ENCODE measurements at regions not wholly inside any gene's neighbourhood (a gene's known extent, or its start where the extent isn't known, plus 50 kb on each side); places are given as distances from the start of the nearest gene placed in this dataset.
A peak's percentile ranks its signal among the peaks of the same experiment; 100 is the strongest.

- TF ChIP-seq XRCC4 (IDR thresholded peaks at IDR 0.05; ENCODE audit: extremely low read depth, insufficient read depth, insufficient read length) (no peak), MAZ (CRISPR knock-in tag; conservative IDR thresholded peaks at IDR 0.05 in 1 of 2, IDR thresholded peaks at IDR 0.05 in 1 of 2) (peak; percentile 82 to 85), ZNF140 (CRISPR knock-in tag; IDR thresholded peaks at IDR 0.05) (no peak), ZNF584 (CRISPR knock-in tag; IDR thresholded peaks at IDR 0.05; ENCODE audit: low read depth) (no peak), ZNF449 (CRISPR knock-in tag; IDR thresholded peaks at IDR 0.05) (no peak), HNRNPH1 (optimal IDR thresholded peaks at IDR 0.05; ENCODE audit: low read depth, low read length) (no peak), CHD4 (IDR thresholded peaks at IDR 0.05; ENCODE audit: insufficient read depth, insufficient replicate concordance, low read depth, low read length, poor library complexity, severe bottlenecking) (no peak), CREBBP (IDR thresholded peaks at IDR 0.05; ENCODE audit: low read depth, low read length) (no peak), TGIF2 (CRISPR knock-in tag; IDR thresholded peaks at IDR 0.05) (no peak), IRF9 (tag; IDR thresholded peaks at IDR 0.05) (no peak), RFX1 (IDR thresholded peaks at IDR 0.05) (no peak), SNAPC5 (CRISPR knock-in tag; IDR thresholded peaks at IDR 0.05) (no peak), THRA (IDR thresholded peaks at IDR 0.05) (no peak), ELF1 (tag; IDR thresholded peaks at IDR 0.05) (no peak), ZNF133 (CRISPR knock-in tag; IDR thresholded peaks at IDR 0.05) (no peak), LEF1 (IDR thresholded peaks at IDR 0.05) (no peak), DIDO1 (tag; IDR thresholded peaks at IDR 0.05; ENCODE audit: low read depth) (no peak), PTBP1 (IDR thresholded peaks at IDR 0.05; ENCODE audit: low read depth, low read length) (no peak), SAFB2 (IDR thresholded peaks at IDR 0.05; ENCODE audit: borderline replicate concordance, low read depth, low read length, severe bottlenecking) (no peak), ZNF232 (CRISPR knock-in tag; IDR thresholded peaks at IDR 0.05) (no peak), TBL1XR1 (IDR thresholded peaks at IDR 0.05; ENCODE audit: low read length in 2 of 2) (no peak), GATA2 (CRISPR knock-in tag; IDR thresholded peaks at IDR 0.05) (no peak), ZNF23 (CRISPR knock-in tag; IDR thresholded peaks at IDR 0.05) (no peak), MAFK (IDR thresholded peaks at IDR 0.05; ENCODE audit: low read length) (no peak)
- TF ChIP-seq, protein P1, sequence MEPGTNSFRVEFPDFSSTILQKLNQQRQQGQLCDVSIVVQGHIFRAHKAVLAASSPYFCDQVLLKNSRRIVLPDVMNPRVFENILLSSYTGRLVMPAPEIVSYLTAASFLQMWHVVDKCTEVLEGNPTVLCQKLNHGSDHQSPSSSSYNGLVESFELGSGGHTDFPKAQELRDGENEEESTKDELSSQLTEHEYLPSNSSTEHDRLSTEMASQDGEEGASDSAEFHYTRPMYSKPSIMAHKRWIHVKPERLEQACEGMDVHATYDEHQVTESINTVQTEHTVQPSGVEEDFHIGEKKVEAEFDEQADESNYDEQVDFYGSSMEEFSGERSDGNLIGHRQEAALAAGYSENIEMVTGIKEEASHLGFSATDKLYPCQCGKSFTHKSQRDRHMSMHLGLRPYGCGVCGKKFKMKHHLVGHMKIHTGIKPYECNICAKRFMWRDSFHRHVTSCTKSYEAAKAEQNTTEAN (CRISPR knock-in tag; IDR thresholded peaks at IDR 0.05): no peak
These were observed 188.1 kb downstream of the ZEB2 start (continued) for GRCh38 chr2:144331674-144332355.
